GM19240 (cell line): ENCODE measurements at regions not wholly inside any gene's neighbourhood (a gene's known extent, or its start where the extent isn't known, plus 50 kb on each side); places are given as distances from the start of the nearest gene placed in this dataset.
"Not testable (repeated sequence)": the region's sequence is repeated elsewhere in the genome, so short reads cannot be mapped to it uniquely, and the experiment has no call there.

ENCODE experiments used
- DNase-seq: peaks from one replicate; pipeline ENCODE4 v3.0.0; 2011; ENCODE audit warnings: low spot score; ENCODE audit not compliant: insufficient read length

DNA sequence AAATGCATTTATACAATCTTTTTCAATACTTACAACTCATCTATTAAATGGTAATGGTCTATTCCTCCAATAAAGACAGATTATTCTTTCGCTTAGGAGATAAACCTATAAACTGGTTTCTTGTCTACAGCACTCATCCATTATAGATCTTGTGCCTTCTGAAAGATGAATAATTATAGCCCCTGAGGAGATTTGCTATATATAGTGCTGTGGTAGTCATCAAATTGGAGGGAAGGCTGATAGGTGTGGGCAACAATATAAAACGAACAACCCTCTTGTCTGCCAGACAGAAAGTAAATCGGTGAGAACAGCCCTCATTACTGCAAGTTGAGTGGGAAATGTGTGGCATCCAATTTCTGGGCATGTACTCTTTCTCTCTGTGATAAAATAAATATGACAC lies 292.5 kb upstream of the CNR1 start:
- no peak for DNase-seq

GRCh38 chr6:88456221-88456859 lies 290.2 kb upstream of the CNR1 start:
- no peak for DNase-seq

- DNase-seq, result no peak
Measured at GRCh38 chr6:88455317-88455716, 289.2 kb upstream of the CNR1 start.

GRCh38 chr6:88454658-88455057 lies 288.5 kb upstream of the CNR1 start:
- DNase-seq, result no peak

- DNase-seq, result no peak
Measured at GRCh38 chr6:88449770-88450169, 283.6 kb upstream of the CNR1 start.

DNA sequence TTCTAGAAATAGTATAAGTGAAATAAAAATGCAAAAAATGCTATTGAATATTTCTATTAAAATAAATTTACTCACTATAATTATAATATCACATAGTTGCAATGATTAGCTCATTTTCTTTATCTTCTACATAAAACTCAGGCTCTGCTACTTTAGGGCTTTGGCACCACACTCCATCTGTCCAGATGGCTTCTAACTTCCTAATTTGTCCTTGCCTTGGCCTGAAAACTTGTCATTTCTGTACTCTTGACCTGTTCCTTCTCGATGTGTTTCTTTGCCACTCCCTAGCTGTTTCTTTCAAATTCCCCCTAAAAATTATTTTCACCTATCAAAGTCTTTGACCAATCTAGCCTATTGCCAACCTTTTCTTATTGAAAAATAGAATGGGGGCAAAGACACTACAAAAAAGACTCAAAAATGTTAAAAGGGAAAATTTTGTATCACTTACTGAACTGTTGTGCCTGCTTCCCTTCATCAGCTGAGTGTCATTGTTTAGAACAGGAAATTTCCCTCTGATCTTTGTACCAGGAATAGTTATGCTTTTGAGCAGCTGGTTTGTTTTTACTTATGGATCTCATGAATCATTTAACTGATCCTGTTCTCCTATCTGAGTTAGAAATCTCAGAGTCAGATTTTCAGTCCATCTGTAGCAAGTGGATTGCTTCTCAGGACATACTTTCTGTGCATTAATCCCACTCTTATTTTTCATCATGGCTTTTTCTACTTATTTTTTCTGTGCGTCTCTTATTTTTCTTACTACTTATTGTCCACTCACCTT lies 279.2 kb upstream of the CNR1 start:
- DNase-seq, result no peak

DNA sequence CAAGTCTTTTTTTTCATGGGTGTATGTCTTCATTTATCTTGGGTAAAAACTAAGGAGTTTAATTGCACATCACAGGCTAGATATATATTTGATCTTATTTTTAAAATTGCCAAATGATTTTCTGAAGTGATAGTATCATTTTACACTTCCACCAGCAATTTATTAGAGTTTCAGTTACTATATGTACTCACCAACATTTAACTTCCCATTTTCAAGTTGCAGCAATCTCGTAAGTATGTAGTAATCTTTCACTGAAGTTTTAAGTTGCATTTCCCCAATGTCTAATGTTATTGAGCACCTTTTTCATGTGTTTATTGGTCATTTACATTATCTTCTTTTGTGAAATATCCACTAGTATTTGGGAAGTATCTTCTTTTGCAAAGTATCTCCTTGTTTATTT lies 277.4 kb upstream of the CNR1 start:
- DNase-seq, result no peak

DNA sequence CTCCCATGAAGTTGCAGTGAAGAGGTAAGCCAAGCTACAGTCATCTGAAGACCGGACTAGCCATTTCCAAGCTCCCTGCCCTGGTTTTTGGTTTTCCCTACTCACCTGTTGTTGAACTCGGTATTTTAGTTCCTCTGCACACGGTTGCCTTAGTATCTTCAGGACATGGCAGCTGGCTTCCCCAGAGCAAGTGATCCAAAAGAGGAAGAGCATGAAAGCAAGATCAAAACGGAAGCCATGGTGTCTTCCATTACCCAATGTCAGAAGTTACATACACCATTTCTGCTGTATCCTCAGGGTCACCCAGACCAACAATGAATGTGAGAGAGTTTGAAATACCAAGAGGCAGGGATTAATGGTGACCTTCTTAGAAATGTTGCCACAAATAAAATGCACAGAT lies 276.6 kb upstream of the CNR1 start:
- no peak for DNase-seq

GRCh38 chr6:88441346-88441745 lies 275.2 kb upstream of the CNR1 start:
- DNase-seq, result no peak

GRCh38 chr6:88428068-88428467 lies 261.9 kb upstream of the CNR1 start:
- no peak for DNase-seq

- DNase-seq, result no peak
Measured at GRCh38 chr6:88426005-88426404, 259.9 kb upstream of the CNR1 start.

DNA sequence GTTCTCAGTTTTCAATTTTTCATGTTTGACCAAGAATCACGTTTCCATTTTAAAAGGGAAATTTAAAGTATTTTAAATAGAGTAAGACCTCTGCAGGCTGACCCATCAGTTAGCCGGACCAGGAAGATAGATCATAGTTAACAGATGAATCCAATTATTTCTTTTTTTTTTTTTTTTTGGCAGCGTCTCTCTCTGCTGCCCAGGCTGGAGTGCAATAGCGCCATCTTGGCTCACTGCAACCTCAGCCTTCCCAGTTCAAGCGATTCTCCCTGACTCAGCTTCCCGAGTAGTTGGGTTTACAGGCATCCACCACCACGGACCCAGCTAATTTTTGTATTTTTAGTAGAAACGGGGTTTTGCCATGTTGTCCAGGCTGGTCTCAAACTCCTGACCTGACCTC lies 256.7 kb upstream of the CNR1 start:
- no peak for DNase-seq

DNA sequence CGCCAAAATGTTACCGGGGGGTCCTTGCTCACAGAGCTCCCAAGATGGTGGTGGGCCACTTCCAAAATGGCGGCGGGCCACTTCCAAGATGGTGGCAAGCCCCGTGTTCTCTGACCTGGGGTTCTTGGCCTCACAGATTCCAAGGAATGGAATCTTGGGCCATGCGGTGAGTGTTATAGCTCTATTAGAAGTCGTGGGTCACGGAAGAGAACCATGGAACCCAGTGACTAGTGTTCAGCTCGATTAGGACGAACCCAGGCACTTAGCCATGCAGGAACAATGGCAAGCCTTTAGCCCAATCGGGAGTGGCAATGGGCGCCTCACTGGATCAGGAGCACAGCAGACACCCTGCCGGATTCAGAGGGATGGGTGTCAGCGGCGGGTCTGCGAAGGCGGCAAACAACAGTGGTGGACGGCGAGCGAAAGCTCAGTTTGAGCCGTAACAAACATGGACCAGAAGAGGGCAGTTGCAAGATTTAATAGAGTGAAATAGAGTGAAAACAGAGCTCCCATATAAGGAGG lies 254.9 kb upstream of the CNR1 start:
- not testable (repeated sequence) for DNase-seq

GRCh38 chr6:88418921-88419810 lies 253.0 kb upstream of the CNR1 start:
- not testable (repeated sequence) for DNase-seq

DNA sequence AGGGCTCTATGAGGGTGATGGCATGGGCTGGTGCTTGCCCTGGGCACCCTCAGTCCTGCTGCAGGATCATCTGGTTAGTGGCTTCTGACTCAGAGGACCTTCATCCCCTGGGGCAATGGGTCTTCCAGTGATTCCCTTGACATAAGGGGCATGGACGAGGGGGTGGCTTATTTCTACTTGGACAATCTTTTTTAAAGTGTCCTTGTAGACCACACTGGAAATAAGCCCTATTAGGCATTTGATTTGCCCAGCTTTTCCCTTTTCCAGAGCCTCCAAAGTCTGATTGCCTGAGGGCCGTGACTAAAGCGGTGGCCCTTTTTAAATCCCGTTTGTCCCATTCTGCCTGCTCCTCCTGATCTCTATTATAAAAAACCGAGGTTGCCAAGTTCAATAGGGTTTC lies 251.2 kb upstream of the CNR1 start:
- DNase-seq, result not testable (repeated sequence)

- no peak for DNase-seq
Measured at GRCh38 chr6:88413459-88413858, 247.3 kb upstream of the CNR1 start.

DNA sequence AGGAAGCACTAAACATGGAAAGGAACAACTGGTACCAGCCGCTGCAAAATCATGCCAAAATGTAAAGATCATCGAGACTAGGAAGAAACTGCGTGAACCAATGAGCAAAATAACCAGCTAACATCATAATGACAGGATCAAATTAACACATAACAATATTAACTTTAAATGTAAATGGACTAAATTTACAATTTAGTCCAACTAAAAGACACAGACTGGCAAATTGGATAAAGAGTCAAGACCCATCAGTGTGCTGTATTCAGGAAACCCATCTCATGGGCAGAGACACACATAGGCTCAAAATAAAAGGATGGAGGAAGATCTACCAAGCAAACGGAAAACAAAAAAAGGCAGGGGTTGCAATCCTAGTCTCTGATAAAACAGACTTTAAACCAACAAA lies 242.2 kb upstream of the CNR1 start:
- DNase-seq, result not testable (repeated sequence)

DNA sequence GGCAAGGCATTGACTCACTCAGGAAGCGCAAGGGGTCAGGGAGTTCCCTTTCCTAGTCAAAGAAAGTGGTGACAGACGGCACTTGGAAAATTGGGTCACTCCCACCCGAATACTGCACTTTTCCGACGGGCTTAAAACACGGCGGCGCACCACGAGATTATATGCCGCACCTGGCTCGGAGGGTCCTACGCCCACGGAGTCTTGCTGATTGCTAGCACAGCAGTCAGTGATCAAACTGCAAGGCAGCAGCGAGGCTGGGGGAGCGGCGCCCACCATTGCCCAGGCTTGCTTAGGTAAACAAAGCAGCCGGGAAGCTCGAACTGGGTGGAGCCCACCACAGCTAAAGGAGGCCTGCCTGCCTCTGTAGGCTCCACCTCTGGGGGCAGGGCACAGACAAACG lies 240.5 kb upstream of the CNR1 start:
- DNase-seq, result not testable (repeated sequence)

DNA sequence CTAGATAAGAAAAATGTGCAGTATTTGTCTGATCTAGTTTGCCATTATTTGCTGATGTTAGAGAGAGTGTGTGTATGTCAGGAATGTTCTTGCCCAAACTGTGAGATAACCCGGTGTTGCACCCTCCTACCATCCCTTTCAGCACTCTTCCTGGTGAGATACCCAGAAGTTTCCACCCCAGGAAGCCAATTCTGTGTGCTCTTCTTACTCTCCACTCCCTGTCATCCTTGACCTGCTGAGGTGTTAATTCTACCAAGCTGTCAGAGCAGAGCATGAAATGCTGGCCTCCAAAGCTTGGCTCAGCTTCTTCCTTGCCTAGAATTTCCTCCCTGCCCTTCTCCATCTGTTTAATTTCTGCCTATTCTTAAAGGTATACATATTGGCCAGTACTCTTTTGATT lies 237.3 kb upstream of the CNR1 start:
- DNase-seq, result no peak

DNA sequence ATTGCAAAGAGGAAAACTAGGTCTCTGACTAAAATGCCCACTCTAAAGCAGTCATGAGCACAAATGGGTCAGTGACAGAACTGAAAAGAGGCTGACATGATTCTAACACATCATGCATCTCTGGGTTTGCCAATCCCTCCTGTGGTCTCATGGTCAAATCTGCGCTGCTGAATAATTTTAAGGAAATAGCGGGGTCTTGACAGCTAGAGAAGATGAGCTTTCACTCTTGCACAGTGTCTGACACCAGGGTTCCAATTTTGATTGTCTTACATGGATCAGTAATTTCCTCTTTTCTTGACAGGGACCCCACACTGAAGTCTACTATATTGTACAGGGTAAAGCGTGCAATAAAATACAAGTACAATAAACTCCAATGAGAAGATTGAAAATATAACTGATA lies 236.8 kb upstream of the CNR1 start:
- DNase-seq, result no peak

- DNase-seq, result not testable (repeated sequence)
Measured at GRCh38 chr6:88390998-88391397, 224.9 kb upstream of the CNR1 start.

DNA sequence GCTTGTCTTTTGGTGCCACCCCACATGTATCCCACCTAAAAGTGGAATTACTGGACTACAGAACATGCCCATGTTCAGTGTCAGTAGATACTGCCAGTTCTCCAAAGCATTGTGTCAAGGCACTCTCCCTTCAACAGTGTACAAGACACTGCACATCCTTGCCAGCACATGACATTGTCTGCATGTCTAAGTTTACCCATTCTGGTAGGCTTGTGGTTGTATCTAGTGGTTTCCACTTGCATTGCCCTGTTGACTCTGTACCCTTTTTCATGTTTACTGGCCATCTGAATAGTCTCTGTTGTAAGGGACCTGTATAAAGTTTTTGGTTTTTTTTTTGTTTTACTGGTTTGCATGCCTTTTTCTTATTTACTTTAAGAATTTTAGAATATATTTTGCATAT lies 222.4 kb upstream of the CNR1 start:
- DNase-seq, result no peak
